ENCODE measurements at regions not wholly inside any gene's neighbourhood (a gene's known extent, or its start where the extent isn't known, plus 50 kb on each side); places are given as distances from the start of the nearest gene placed in this dataset.

DNA sequence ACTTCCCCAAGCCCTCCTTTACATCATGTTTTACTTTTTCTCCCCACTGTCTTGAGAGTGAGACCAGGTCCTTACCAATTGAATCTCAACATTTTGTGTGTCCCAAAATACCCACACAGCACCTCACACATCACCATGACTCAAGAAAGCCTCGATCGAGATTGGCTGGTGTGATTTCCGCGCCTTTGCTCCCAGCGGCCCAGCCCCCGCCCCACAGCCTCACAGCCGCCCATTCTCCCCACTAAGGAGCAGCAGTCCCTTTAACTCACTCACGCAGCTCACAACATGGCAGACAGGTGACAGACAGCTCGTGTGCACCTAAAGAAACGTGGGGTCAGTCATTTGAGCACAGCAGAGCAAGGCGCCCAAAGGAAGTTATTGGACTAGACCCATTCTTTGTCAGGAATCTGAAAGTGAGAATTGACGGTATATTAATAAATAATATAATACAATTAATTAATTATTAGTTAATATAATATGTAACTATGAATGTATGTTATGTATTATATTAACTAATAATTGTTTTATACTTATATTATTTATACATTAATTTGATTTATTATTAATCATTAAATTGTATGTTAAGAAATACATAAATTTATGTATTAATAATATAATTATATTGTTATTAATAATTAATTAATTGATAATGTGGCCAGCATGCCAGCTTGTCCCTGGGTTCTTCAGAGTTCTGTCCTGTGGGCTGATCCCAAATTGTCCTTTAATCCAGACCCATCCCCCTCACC is 204.9 kb upstream of the RNF32 start:
- DNase-seq (no peak), ATAC-seq (no peak)
- CTCF ChIA-PET = interaction anchor here (0.7 kb wide), 1 partner anchor 9 kb away, joined by 3 read pairs; no protein-coding TSS in a partner anchor
- H3K27me3 Mint-ChIP-seq = peaks cover 14% of the 10 kb centered on the region
- no peaks in the 10 kb centered on the region for H3K9me3 Mint-ChIP-seq (ENCODE audit: low read depth)
- H3K4me3 Mint-ChIP-seq = no peak overlapping the region
- H3K4me1 Mint-ChIP-seq = no peaks in the 10 kb centered on the region
- no peak overlapping the region for H3K27ac Mint-ChIP-seq
- H3K36me3 Mint-ChIP-seq (ENCODE audit: low read depth) = no peaks in the 10 kb centered on the region
- POLR2A ChIA-PET = no interaction called here
- intact Hi-C loops (cut with DNase I, micrococcal nuclease) = no loop called here

DNA sequence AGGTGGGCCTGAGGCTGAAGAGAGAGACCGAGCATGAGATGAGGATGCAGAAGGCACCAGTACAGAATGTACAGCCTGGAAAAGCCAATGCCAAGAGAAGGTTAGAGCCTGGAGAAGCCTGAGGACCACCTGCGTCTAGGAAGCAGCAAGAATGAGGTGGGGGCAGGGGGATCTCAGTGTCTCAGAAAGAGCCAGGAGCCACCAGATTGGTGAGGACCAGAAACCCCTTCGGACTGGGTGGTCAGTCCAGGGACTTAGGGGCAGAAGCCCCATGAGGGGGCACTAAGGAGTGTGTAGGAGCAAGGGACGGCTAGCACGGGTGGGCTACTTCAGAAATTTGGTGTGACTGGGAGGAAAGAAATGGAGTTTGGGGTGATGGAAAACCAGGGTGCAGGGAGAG is 205.9 kb upstream of the RNF32 start:
- Mint-ChIP-seq H3K4me3 (no peak overlapping the region), H3K27me3 (peaks cover 14% of the 10 kb centered on the region), H3K9me3 (ENCODE audit: low read depth) (no peaks in the 10 kb centered on the region), H3K27ac (no peak overlapping the region), H3K36me3 (ENCODE audit: low read depth) (no peaks in the 10 kb centered on the region), H3K4me1 (no peaks in the 10 kb centered on the region)
- DNase-seq = no peak
- no peak for ATAC-seq
- ChIA-PET CTCF (interaction anchor here (0.7 kb wide), 1 partner anchor 8 kb away, joined by 3 read pairs; no protein-coding TSS in a partner anchor), POLR2A (no interaction called here)
- intact Hi-C loops (cut with DNase I, micrococcal nuclease) = no loop called here

DNA sequence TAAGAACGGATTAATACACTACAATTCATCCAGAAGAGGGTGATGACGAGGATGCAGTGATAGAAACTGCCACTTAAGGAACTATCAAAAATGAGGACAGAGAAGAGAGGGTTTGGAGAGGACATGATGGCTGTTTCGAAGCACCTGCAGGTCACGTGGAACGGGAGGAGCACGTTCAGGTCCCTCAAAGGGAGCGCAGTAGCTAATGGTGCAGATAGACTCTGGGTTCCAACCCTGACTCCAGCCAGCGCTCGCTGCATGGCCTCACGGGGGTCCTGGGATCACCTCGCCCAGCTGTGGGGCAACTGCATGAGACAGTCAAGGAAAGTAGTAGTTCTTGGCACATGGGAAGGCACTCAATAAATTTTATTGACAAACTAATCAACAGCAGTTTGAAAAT is 208.6 kb upstream of the RNF32 start:
- POLR2A ChIA-PET = no interaction called here
- no peaks in the 10 kb centered on the region for H3K9me3 Mint-ChIP-seq (ENCODE audit: low read depth)
- peaks cover 15% of the 10 kb centered on the region for H3K27me3 Mint-ChIP-seq
- no peaks in the 10 kb centered on the region for H3K4me1 Mint-ChIP-seq
- no peak for ATAC-seq
- no peak overlapping the region for H3K4me3 Mint-ChIP-seq
- intact Hi-C loops (cut with DNase I, micrococcal nuclease) = no loop called here
- no peak overlapping the region for H3K27ac Mint-ChIP-seq
- CTCF ChIA-PET = no interaction called here
- H3K36me3 Mint-ChIP-seq (ENCODE audit: low read depth) = no peaks in the 10 kb centered on the region
- DNase-seq = no peak

DNA sequence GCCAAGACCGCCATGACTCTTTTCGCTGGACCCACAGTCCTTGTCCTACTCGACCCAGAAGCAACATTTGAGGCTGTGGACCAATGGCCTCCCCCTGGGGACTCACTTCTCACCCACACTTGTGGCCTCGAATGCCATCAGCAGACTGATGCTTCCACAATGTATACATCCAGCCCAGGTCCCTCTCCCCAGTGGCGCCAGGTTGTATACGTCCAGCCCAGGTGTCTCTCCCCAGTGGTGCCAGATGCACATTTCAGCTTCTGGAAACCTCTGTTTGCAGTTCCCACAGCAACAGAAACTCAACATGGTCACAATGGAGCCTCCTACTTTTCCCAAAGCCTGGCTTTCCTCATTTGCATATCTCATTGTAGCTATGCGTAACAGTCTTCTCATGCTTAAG is 210.5 kb upstream of the RNF32 start:
- ChIA-PET CTCF (no interaction called here), POLR2A (no interaction called here)
- Mint-ChIP-seq H3K27ac (no peak overlapping the region), H3K9me3 (ENCODE audit: low read depth) (no peaks in the 10 kb centered on the region), H3K36me3 (ENCODE audit: low read depth) (no peaks in the 10 kb centered on the region), H3K4me1 (no peaks in the 10 kb centered on the region), H3K27me3 (peaks cover 17% of the 10 kb centered on the region), H3K4me3 (no peak overlapping the region)
- intact Hi-C loops (cut with DNase I, micrococcal nuclease) = no loop called here
- ATAC-seq (no peak), DNase-seq (no peak)

DNA sequence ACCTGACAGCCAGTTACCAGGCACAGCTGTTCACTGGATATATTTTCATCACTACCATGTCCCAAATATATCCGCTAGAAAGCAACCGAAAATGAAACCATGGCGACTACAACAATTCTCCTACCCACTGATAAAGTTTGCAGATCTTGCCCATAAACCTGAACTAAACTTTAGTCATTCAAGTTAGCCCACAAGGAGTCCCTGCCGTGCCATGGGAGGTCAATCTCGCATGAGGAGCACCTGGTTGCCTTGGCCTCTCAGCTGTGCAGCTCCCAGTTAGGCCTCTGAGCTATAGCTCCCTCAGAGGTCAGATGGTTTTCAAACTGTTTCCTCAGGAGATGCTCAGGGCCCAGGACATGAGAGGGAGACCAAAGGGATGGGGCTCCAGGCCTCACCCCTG is 211.1 kb upstream of the RNF32 start:
- H3K36me3 Mint-ChIP-seq (ENCODE audit: low read depth) = no peaks in the 10 kb centered on the region
- H3K4me1 Mint-ChIP-seq = no peaks in the 10 kb centered on the region
- ChIA-PET CTCF (no interaction called here), POLR2A (no interaction called here)
- no peak for DNase-seq
- no peaks in the 10 kb centered on the region for H3K9me3 Mint-ChIP-seq (ENCODE audit: low read depth)
- peaks cover 14% of the 10 kb centered on the region for H3K27me3 Mint-ChIP-seq
- intact Hi-C loops (cut with DNase I, micrococcal nuclease) = no loop called here
- no peak overlapping the region for H3K27ac Mint-ChIP-seq
- ATAC-seq = no peak
- no peak overlapping the region for H3K4me3 Mint-ChIP-seq

DNA sequence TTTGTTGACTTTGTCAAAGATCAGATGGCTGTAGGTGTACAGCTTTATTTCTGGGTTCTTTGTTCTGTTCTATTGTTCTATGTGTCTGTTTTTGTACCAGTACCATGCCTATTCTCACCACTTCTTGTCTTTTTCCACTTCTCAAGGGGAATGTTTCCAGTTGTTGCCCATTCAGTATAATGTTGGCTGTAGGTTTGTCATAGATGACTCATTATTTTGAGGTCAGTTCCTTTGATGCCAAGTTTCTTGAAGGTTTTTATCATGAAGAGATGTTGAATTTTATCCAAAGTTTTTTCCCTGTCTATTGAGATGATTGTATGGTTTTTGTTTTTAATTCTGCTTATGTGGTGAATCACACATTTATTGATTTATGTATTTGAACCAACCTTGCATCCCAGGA is 216.7 kb upstream of the RNF32 start:
- DNase-seq (no peak), ATAC-seq (no peak)
- H3K4me3 Mint-ChIP-seq = no peak overlapping the region
- no peaks in the 10 kb centered on the region for H3K36me3 Mint-ChIP-seq (ENCODE audit: low read depth)
- H3K27me3 Mint-ChIP-seq = peaks cover 18% of the 10 kb centered on the region
- POLR2A ChIA-PET = no interaction called here
- intact Hi-C loops (cut with DNase I, micrococcal nuclease) = no loop called here
- peaks cover 4% of the 10 kb centered on the region for H3K9me3 Mint-ChIP-seq (ENCODE audit: low read depth)
- H3K4me1 Mint-ChIP-seq = no peaks in the 10 kb centered on the region
- no peak overlapping the region for H3K27ac Mint-ChIP-seq
- CTCF ChIA-PET = no interaction called here

DNA sequence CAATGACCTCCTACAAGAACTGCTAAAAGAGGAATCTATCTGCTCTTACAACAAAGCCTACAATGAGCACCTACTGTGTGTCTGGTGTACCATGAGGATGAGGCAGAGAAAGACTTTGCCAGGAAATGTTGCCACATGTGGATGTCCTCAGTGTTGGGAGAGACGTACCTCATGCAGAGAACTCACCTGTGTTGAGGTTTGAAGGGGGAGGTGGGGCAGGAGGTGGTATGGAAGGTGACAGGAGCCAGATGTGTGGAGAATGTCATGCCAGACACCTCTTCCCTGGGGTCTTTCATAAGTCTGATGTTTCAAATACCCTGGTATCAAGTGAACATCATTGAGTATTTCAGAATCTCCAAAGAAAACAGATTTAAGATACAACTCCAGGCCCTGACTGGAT is 220.1 kb upstream of the RNF32 start:
- Mint-ChIP-seq H3K4me3 (no peak overlapping the region), H3K36me3 (ENCODE audit: low read depth) (no peaks in the 10 kb centered on the region)
- ATAC-seq = no peak

DNA sequence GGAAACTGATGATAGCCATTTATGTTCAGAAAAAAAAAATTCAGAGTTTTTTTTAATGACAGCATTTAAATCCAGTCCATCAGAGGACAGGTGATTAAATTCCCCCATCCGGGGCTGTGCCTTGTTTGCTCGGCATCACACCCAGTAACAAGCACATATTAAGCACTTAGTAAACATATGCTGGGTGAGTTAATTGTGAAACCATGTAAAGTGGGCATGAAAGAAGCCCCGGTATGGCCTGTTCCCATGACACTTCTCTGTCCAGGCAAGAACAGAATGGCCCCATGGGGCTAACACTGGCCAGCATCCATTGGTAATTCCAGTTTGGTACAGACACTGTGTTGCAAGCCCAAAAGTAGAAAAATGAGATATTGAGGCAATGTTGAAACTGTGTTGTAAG is 220.8 kb upstream of the RNF32 start:
- no peaks in the 10 kb centered on the region for H3K36me3 Mint-ChIP-seq (ENCODE audit: low read depth)
- DNase-seq (no peak), ATAC-seq (no peak)
- no peaks in the 10 kb centered on the region for H3K4me1 Mint-ChIP-seq
- intact Hi-C loops (cut with DNase I, micrococcal nuclease) = no loop called here
- H3K4me3 Mint-ChIP-seq = no peak overlapping the region
- CTCF ChIA-PET = no interaction called here
- POLR2A ChIA-PET = no interaction called here
- H3K9me3 Mint-ChIP-seq (ENCODE audit: low read depth) = peaks cover 4% of the 10 kb centered on the region
- H3K27me3 Mint-ChIP-seq = peaks cover 19% of the 10 kb centered on the region
- H3K27ac Mint-ChIP-seq = no peak overlapping the region

More for the DNA sequence above, 220.1 kb upstream of the RNF32 start:
- ChIA-PET POLR2A (no interaction called here), CTCF (no interaction called here)
- H3K4me1 Mint-ChIP-seq = no peaks in the 10 kb centered on the region
- H3K9me3 Mint-ChIP-seq (ENCODE audit: low read depth) = peaks cover 4% of the 10 kb centered on the region
- H3K27me3 Mint-ChIP-seq = peaks cover 18% of the 10 kb centered on the region
- DNase-seq = no peak
- H3K27ac Mint-ChIP-seq = no peak overlapping the region
- intact Hi-C loops (cut with DNase I, micrococcal nuclease) = no loop called here

DNA sequence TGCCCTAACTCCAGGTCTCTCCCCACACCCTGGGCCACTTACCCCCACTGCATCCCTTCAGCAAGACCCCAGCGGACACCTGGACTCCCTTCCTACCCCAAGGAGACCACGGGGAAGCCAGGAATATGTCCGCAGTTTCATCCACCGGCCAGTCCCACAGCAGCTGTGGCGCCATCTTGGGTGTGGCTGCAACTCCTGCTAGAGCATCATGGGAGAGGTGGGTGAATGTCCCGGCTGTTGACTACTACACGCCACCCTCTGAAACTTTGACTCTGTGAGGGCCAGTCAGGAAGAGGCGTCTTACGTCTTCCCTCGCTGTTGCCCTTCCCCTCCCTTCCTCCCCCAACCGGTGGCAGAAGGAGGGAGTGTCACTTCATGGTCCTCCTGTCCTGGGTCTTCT is 238.3 kb upstream of the RNF32 start:
- no peaks in the 10 kb centered on the region for H3K36me3 Mint-ChIP-seq (ENCODE audit: low read depth)
- POLR2A ChIA-PET = no interaction called here
- H3K9me3 Mint-ChIP-seq (ENCODE audit: low read depth) = no peaks in the 10 kb centered on the region
- no peak for ATAC-seq
- H3K27ac Mint-ChIP-seq = no peak overlapping the region
- H3K4me3 Mint-ChIP-seq = no peak overlapping the region
- no peak for DNase-seq
- intact Hi-C loops (cut with DNase I, micrococcal nuclease) = no loop called here
- H3K27me3 Mint-ChIP-seq = no peaks in the 10 kb centered on the region
- no peaks in the 10 kb centered on the region for H3K4me1 Mint-ChIP-seq
- CTCF ChIA-PET = no interaction called here

DNA sequence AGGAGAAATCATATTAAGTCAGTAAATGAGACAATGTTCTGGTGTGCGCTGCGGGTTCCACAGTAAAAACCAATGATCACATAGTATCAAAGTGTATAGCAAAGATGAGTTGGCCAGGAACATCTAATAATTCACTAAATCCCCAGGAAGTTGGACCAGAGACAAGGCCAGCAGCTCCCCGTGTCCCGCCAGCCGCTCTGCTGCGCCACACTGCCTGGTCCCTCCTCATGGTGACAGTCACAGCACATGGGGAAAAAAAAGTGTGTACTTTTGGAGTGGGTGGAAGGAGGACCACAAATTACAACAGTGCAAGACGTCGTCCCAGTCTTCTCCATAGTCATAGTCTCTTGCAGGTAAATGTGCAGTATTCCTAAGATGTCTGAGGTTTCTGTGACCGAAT is 239.0 kb upstream of the RNF32 start:
- H3K27ac Mint-ChIP-seq = no peak overlapping the region
- no peak for DNase-seq
- no peak for ATAC-seq
- no peaks in the 10 kb centered on the region for H3K4me1 Mint-ChIP-seq
- H3K36me3 Mint-ChIP-seq (ENCODE audit: low read depth) = no peaks in the 10 kb centered on the region
- ChIA-PET POLR2A (no interaction called here), CTCF (no interaction called here)
- no peaks in the 10 kb centered on the region for H3K9me3 Mint-ChIP-seq (ENCODE audit: low read depth)
- no peak overlapping the region for H3K4me3 Mint-ChIP-seq
- intact Hi-C loops (cut with DNase I, micrococcal nuclease) = no loop called here
- peaks cover 3% of the 10 kb centered on the region for H3K27me3 Mint-ChIP-seq

DNA sequence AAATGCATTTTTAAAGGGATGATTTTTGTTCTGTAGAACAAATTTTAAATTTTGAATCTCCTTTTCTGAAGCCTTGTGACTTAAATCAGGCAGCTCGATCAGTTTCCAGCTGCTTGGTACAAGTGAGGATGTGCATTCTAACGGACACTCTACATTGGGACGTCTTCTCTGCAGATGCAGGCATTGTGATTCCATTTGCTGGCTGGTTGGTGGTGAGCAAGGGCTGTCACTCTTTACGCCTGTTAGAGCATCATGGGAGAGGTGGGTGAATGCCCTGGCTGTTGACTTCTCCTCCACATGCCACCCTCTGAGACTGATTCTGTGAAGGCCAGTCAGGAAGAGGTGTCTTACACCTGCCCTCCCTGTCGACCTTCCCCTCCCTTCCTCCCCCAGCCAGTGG is 240.5 kb upstream of the RNF32 start:
- Mint-ChIP-seq H3K4me1 (no peaks in the 10 kb centered on the region), H3K4me3 (no peak overlapping the region), H3K27me3 (peaks cover 3% of the 10 kb centered on the region), H3K27ac (no peak overlapping the region), H3K9me3 (ENCODE audit: low read depth) (no peaks in the 10 kb centered on the region), H3K36me3 (ENCODE audit: low read depth) (no peaks in the 10 kb centered on the region)
- POLR2A ChIA-PET = no interaction called here
- ATAC-seq = no peak
- DNase-seq = no peak
- CTCF ChIA-PET = interaction anchor here (0.8 kb wide), 1 partner anchor 1626 kb away, joined by 5 read pairs; no protein-coding TSS in a partner anchor
- intact Hi-C loops (cut with DNase I, micrococcal nuclease) = no loop called here

DNA sequence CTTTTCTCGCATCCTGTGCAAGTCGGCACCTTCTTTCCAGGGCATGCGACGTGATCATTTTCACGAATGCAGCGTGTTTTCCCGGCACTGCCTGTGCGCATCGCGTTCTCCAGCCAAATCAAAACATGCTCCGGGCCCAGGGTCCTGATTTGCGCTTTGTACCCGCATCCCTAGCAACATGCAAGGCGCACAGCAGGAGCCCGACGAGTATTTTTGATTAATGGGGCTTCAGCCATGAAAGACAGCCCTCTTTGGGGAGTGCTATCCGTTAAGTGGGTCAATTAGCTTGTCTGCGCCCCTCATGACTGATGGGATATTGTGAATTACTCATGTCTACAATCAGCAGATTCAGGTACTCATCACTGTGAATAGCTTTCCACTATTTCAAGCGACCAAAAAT is 243.3 kb upstream of the RNF32 start:
- Mint-ChIP-seq H3K4me3 (no peak overlapping the region), H3K9me3 (ENCODE audit: low read depth) (no peaks in the 10 kb centered on the region), H3K36me3 (ENCODE audit: low read depth) (no peaks in the 10 kb centered on the region), H3K4me1 (no peaks in the 10 kb centered on the region), H3K27me3 (peaks cover 3% of the 10 kb centered on the region), H3K27ac (no peak overlapping the region)
- ATAC-seq = no peak
- ChIA-PET POLR2A (no interaction called here), CTCF (no interaction called here)
- intact Hi-C loops (cut with DNase I, micrococcal nuclease) = no loop called here
- DNase-seq = no peak

Data from activated CD4-positive, alpha-beta T cell treated with anti-CD3 and anti-CD28 coated beads for 36 hours (primary cell).